Spinal cord (tissue), 9 donors: ENCODE measurements at regions not wholly inside any gene's neighbourhood (a gene's known extent, or its start where the extent isn't known, plus 50 kb on each side); places are given as distances from the start of the nearest gene placed in this dataset.

ENCODE experiments used
- DNase-seq, 6 donors: peaks; one replicate each; pipeline versions ENCODE4 v3.0.0 to v3.0.0-alpha.2; 2013 to 2015; ENCODE audit warnings: low spot score in 6 of 6, low read depth in 4 of 6
- H3K27ac ChIP-seq: one replicate; pipeline ENCODE4 v1.5.1; 2013; ENCODE audit warnings: low read depth, low read length, control low read depth
- H3K27me3 ChIP-seq: one replicate; pipeline ENCODE4 v1.6.1; 2013; ENCODE audit warnings: low read length; ENCODE audit not compliant: control insufficient read depth, insufficient read depth
- H3K36me3 ChIP-seq: one replicate; pipeline ENCODE4 v1.6.1; 2013; ENCODE audit warnings: low read length; ENCODE audit not compliant: control insufficient read depth, insufficient read depth
- H3K4me1 ChIP-seq: one replicate; pipeline ENCODE4 v1.6.1; 2013; ENCODE audit warnings: low read length; ENCODE audit not compliant: control insufficient read depth, insufficient read depth
- H3K4me3 ChIP-seq: one replicate; pipeline ENCODE4 v1.5.1; 2013; ENCODE audit warnings: low read depth, low read length, control low read depth
- H3K9me3 ChIP-seq: one replicate; pipeline ENCODE4 v1.6.1; 2013; ENCODE audit warnings: low read length; ENCODE audit not compliant: control insufficient read depth, insufficient read depth
- WGBS: methylation state at CpG from one replicate; pipeline ENCODE4 v1.1.5; 2013; ENCODE audit warnings: missing lambda C conversion rate; ENCODE audit not compliant: insufficient coverage; 5-methylcytosine and 5-hydroxymethylcytosine counted together
- donor health status: healthy.

DNA sequence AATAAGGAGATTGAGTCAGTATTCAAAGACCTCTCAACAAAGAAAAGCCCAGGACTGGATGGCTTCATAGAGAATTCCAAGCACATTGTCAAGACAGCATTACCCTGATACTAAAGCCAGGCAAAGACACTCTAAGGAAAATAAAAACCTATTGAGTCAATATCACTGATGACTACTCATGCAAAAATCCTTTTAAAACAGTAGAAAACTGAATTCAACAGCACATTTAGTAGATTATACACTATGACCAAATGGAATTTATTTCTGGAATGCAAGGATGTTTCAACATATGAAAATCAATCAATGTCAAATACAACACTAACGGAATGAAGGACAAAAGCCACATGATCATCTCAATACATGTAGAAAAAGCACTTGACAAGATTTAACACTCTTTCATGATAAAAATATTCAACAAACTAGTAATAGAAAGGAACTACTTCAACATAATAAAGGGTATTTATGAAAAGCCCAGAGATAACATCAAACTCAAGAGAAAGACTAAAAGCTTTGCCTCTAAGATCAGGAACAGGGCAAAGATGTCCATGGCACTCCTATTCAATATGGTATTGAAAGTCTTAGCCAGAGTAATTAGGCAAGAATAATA is 633.3 kb downstream of the ANKRD50 start:
- no peaks in the 10 kb centered on the region for H3K27me3 ChIP-seq
- H3K27ac ChIP-seq, result no peak overlapping the region
- no peak for DNase-seq
- no peaks in the 10 kb centered on the region for H3K9me3 ChIP-seq
- no peaks in the 10 kb centered on the region for H3K4me1 ChIP-seq
- no peaks in the 10 kb centered on the region for H3K36me3 ChIP-seq
- no peak overlapping the region for H3K4me3 ChIP-seq
- no CpG with 5 or more reads among the region's 1 CpG for WGBS

DNA sequence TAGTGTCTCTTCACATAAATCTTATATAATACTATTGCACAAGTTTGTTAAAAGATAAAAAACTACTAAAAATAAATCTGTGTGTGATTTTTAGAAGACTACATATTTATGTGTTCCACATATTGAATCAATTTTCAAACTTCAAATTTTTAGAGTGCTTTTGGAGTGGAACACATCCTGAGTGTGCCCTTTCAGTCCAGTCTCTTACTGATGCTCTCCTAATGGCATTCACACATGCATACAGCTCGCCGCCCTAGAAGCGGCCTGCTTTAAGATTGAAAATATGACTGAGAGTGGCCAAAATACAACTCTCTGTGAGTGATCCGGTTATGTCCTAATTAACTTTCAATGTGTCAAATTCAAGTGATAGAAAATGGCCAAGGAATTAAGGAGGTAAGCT is 628.8 kb downstream of the ANKRD50 start:
- Histone ChIP-seq H3K4me3 (no peak overlapping the region), H3K4me1 (no peaks in the 10 kb centered on the region), H3K36me3 (no peaks in the 10 kb centered on the region), H3K27ac (no peak overlapping the region), H3K9me3 (no peaks in the 10 kb centered on the region), H3K27me3 (no peaks in the 10 kb centered on the region)
- WGBS, result no CpG with 5 or more reads among the region's 4 CpGs
- DNase-seq, result no peak

DNA sequence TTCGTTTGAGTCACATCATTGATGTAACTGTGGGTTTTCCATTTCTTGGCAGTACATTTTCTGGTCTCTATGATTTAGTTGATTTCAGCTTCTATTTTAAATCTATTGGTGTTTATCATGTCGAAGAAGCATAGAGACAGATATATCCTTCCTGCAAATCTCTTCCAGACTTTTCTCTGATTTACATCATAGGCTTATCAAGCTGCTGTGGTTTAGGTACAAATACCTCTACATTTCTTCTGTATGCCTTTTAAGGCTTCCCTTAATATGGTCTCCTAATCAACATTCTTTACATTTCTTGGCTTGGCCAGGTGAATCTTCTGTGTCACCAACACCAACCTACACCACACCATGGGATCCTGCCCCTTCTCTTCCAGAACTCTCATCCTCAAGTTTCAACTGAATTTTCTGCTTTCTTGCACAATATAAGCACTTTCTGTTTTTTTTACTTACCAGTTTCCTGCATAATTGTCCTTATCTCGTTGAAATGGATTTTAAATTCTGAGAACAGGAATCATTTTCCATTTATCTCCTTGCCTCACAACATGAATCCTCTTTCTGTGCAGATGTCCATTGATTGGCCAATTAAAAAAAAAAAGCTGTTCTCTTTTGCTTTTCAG is 626.9 kb downstream of the ANKRD50 start:
- H3K9me3 ChIP-seq, result no peaks in the 10 kb centered on the region
- H3K4me1 ChIP-seq, result no peaks in the 10 kb centered on the region
- H3K27ac ChIP-seq, result no peak overlapping the region
- 60% methylated on average over 1 of the region's 3 CpGs for WGBS
- DNase-seq, result no peak
- H3K36me3 ChIP-seq, result no peaks in the 10 kb centered on the region
- H3K4me3 ChIP-seq, result no peak overlapping the region
- H3K27me3 ChIP-seq, result no peaks in the 10 kb centered on the region

DNA sequence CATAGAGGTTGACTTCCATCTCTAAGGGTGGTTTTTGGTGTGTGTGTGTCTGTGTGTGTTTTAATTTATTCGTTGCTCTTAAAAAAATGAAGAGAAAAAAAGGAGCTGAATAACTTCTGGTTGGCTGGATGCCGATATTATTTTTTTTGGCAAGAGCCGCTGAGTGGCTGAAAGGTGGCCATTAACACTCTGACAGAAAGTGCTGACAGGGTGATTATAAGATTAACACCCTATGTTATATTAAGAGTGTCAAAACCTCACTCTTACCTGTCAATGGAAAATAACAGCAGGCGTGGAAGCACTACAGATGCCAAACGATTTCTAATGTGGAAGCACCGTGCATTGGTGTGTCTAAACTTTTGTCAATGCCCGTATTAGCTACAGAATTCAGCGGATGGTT is 622.5 kb downstream of the ANKRD50 start:
- peak in 1 of 6 donors; percentile 60 for DNase-seq
- WGBS, result 90% methylated on average over 1 of the region's 8 CpGs
- Histone ChIP-seq H3K4me3 (no peak overlapping the region), H3K9me3 (no peaks in the 10 kb centered on the region), H3K4me1 (no peaks in the 10 kb centered on the region), H3K27ac (no peak overlapping the region), H3K27me3 (no peaks in the 10 kb centered on the region), H3K36me3 (no peaks in the 10 kb centered on the region)

DNA sequence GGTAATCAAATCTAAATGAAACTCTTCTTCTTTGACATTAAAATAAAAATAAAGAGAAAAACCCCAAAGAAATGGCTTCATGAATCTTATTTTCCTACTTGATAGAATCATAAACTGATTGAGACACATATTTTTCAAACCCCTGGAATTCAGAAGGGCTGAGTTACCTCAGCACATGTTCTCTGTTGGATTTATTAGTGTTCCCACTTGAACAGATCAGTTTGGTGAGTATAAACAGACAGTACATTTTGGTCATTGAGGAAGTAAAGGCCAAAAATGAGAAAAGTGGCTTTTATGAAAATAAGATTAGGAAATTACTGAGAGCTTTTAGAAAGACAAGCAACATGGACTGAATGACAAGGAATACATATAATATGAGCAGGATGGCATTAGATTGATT is 620.4 kb downstream of the ANKRD50 start:
- H3K4me3 ChIP-seq, result no peak overlapping the region
- no peaks in the 10 kb centered on the region for H3K4me1 ChIP-seq
- no peak overlapping the region for H3K27ac ChIP-seq
- no peaks in the 10 kb centered on the region for H3K27me3 ChIP-seq
- no peaks in the 10 kb centered on the region for H3K36me3 ChIP-seq
- no peak for DNase-seq
- H3K9me3 ChIP-seq, result no peaks in the 10 kb centered on the region

DNA sequence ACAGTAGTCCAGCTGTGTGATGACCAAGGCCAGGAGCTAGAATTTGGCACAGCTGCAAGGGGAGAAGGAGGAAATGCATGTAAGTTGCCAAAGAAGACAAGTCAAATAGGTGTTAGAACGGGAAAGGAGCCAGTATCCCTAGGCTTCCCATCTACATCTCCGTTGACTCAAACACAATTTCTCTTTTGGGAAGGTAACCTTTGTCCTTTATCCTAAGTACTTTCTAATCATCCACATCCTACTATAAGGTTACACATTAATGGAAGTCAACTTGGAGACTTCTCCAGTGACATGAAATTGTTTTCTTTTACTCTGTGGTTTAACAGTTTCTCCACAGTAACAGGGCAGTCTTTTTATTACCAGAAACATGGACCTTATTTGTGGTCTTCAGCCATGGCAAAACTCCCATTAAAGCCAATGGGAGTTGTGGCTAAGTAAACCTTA is 620.0 kb downstream of the ANKRD50 start:
- H3K36me3 ChIP-seq, result no peaks in the 10 kb centered on the region
- no peaks in the 10 kb centered on the region for H3K9me3 ChIP-seq
- H3K4me3 ChIP-seq, result no peak overlapping the region
- peak in 1 of 6 donors; percentile 38 for DNase-seq
- H3K27me3 ChIP-seq, result no peaks in the 10 kb centered on the region
- no peaks in the 10 kb centered on the region for H3K4me1 ChIP-seq
- no CpG with 5 or more reads among the region's 2 CpGs for WGBS
- H3K27ac ChIP-seq, result no peak overlapping the region

DNA sequence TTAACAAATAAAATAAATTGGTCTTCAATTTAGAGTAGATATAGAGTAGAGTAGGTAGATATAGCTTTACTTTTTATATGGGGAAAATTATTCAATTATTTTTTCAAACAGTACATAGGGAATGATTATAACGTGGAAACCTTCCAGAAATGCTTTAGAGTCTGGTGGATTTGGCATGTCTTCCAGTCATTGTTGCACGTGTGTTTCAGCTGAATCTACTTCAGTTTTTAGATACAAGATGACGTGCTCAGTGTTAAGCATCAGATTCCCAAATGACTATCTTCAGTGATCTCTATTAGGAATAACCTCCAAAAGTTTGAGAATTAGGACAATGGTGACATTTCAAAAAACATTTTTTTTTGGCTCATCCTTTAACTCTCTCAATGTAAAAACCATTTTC is 616.9 kb downstream of the ANKRD50 start:
- no peaks in the 10 kb centered on the region for H3K36me3 ChIP-seq
- H3K4me1 ChIP-seq, result no peaks in the 10 kb centered on the region
- H3K27ac ChIP-seq, result no peak overlapping the region
- H3K4me3 ChIP-seq, result no peak overlapping the region
- 75% methylated on average over 2 of the region's 3 CpGs for WGBS
- H3K9me3 ChIP-seq, result no peaks in the 10 kb centered on the region
- H3K27me3 ChIP-seq, result no peaks in the 10 kb centered on the region
- DNase-seq, result no peak

DNA sequence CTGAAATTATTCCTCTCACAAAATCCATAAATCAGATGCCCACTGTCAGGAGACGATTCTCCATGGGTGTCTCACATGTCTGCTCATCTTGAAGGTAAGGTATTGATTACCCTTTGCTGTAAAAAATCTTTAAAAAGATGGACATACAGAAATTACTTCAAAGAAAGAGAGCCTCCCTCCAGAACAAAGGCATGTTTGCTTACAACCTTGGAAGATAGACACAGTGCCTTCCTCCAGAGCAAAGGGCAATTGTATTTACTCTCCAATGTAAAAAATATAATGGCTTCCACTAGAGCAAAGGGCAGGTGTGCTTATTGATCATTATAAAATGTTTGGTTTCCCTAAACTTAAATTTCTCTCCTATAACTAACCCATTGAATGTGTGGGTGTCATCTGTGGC is 616.2 kb downstream of the ANKRD50 start:
- no peak overlapping the region for H3K4me3 ChIP-seq
- H3K4me1 ChIP-seq, result no peaks in the 10 kb centered on the region
- H3K9me3 ChIP-seq, result no peaks in the 10 kb centered on the region
- no peak for DNase-seq
- no peaks in the 10 kb centered on the region for H3K27me3 ChIP-seq
- H3K36me3 ChIP-seq, result no peaks in the 10 kb centered on the region
- no peak overlapping the region for H3K27ac ChIP-seq
- no CpG with 5 or more reads among the region's 1 CpG for WGBS

DNA sequence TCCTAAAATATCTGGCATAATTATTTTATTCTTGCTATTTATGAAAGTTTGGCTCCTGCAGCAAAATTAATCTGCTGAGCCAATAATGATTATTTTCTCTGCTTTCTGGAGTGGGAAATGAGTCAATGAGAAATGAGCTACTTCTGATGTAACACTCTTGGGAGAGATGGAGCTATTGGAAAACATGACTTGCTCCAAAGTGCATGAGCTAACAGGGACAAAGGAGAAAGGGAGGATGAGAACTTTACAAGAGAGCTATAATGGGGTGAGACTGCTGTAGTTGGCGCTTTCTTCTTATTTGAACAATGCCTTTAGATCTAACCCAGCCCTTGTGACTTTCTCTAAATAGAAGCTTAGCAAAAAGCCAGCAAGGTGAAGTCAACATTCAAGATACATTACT is 615.1 kb downstream of the ANKRD50 start:
- no peak overlapping the region for H3K27ac ChIP-seq
- no peaks in the 10 kb centered on the region for H3K27me3 ChIP-seq
- H3K4me3 ChIP-seq, result no peak overlapping the region
- no peak for DNase-seq
- H3K4me1 ChIP-seq, result no peaks in the 10 kb centered on the region
- no peaks in the 10 kb centered on the region for H3K9me3 ChIP-seq
- H3K36me3 ChIP-seq, result no peaks in the 10 kb centered on the region
- no CpG with 5 or more reads among the region's 1 CpG for WGBS

DNA sequence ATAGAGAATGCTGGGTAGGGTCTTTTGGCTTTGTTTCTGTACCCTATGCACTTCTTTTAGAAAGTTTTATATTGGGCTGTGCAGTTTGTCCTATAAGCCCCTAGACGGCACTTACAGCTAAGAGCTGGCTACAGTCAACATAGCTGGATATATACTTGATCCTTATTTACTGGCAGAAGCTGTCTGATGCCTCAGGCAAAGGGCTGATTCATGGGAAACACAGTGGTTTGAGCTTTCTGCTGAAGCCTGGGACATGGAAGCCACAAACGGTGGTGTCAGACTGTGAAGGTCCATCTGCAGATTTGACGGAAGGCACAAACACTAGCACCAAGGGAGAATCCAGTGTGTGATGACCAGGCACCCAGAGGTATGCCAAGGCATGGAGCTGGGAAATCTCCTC is 608.4 kb downstream of the ANKRD50 start:
- Histone ChIP-seq H3K4me1 (no peaks in the 10 kb centered on the region), H3K27me3 (no peaks in the 10 kb centered on the region), H3K4me3 (no peak overlapping the region), H3K36me3 (no peaks in the 10 kb centered on the region), H3K9me3 (no peaks in the 10 kb centered on the region), H3K27ac (no peak overlapping the region)
- WGBS, result 92% methylated on average over 3 of the region's 3 CpGs
- no peak for DNase-seq
